Activated CD4-positive, alpha-beta T cell treated with anti-CD3 and anti-CD28 coated beads for 36 hours (primary cell): ENCODE measurements at regions not wholly inside any gene's neighbourhood (a gene's known extent, or its start where the extent isn't known, plus 50 kb on each side); places are given as distances from the start of the nearest gene placed in this dataset.

Experiments
- ATAC-seq: fragments of 200-7000 bp; cut with Tn5 transposase; one replicate; pipeline ENCODE4 v1.10.0; 2021; ENCODE audit warnings: mild to moderate bottlenecking, moderate library complexity
- CTCF ChIA-PET: fragments of 350-600 bp; sonication (Branson Sonifier 250); formaldehyde crosslinking; loops from one replicate; lab custom pipeline; 2021; ENCODE audit warnings: antibody characterized with exemption; lab: Charles Lee
- POLR2A ChIA-PET: fragments of 350-600 bp; sonication (Branson Sonifier 250); formaldehyde crosslinking; loops from one replicate; lab custom pipeline; 2021; ENCODE audit warnings: antibody characterized with exemption, inconsistent platforms; lab: Charles Lee
- DNase-seq: peaks from one replicate; pipeline ENCODE4 v3.0.0-alpha.2; 2020
- H3K27ac Mint-ChIP-seq: one replicate; pipeline ENCODE4 v1.8.0; 2021; ENCODE audit warnings: mixed read lengths
- H3K27me3 Mint-ChIP-seq: one replicate; pipeline ENCODE4 v1.8.0; 2021; ENCODE audit warnings: mixed read lengths
- H3K36me3 Mint-ChIP-seq: one replicate; pipeline ENCODE4 v1.8.0; 2021; ENCODE audit warnings: low read depth, mixed read lengths
- H3K4me1 Mint-ChIP-seq: one replicate; pipeline ENCODE4 v1.8.0; 2021; ENCODE audit warnings: mixed read lengths
- H3K4me3 Mint-ChIP-seq: one replicate; pipeline ENCODE4 v1.8.0; 2021; ENCODE audit warnings: mild to moderate bottlenecking, moderate library complexity, mixed read lengths
- H3K9me3 Mint-ChIP-seq: one replicate; pipeline ENCODE4 v1.8.0; 2021; ENCODE audit warnings: low read depth, mixed read lengths
- intact Hi-C, 2 experiments: fragments of 100-400 bp; cut with DNase I in 1 of 2; cut with micrococcal nuclease in 1 of 2; formaldehyde crosslinking; loops; one replicate each; pipeline versions ENCODE4 v1.14.2 to v1.15.1; 2022 to 2024; cut with DNase I, micrococcal nuclease

GRCh38 chr7:38040831-38041230 lies 120.4 kb downstream of the EPDR1 start:
- CTCF ChIA-PET = no interaction called here
- Mint-ChIP-seq H3K36me3 (no peaks in the 10 kb centered on the region), H3K4me1 (no peaks in the 10 kb centered on the region)

DNA sequence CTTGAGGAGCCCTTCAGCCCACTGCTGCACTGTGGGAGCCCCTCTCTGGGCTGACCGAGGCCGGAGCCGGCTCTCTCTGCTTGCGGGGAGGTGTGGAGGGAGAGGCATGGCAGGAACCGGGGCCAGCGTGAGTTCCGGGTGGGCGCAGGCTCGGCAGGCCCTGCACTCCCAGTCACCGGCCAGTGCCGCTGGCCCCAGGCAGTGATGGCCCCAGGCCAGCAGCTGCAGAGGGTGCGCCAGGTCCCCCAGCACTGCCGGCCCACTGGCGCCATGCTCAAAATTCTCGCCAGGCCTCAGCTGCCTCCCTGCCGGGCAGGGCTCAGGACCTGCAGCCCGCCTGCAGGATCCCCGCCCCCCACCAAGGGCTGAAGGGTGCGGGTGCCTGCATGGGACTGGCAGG lies 128.4 kb upstream of the STARD3NL start:
- intact Hi-C loops = no loop called here
- peaks cover 5% of the 10 kb centered on the region for H3K9me3 Mint-ChIP-seq
- CTCF ChIA-PET = no interaction called here
- no peak overlapping the region for H3K27ac Mint-ChIP-seq
- POLR2A ChIA-PET = no interaction called here
- DNase-seq (no peak), ATAC-seq (no peak)
- no peak overlapping the region for H3K4me3 Mint-ChIP-seq
- no peaks in the 10 kb centered on the region for H3K36me3 Mint-ChIP-seq
- H3K4me1 Mint-ChIP-seq = no peaks in the 10 kb centered on the region
- peaks cover 5% of the 10 kb centered on the region for H3K27me3 Mint-ChIP-seq

More at GRCh38 chr7:38040831-38041230, 120.4 kb downstream of the EPDR1 start:
- H3K4me3 Mint-ChIP-seq = no peak overlapping the region
- ATAC-seq = no peak
- DNase-seq = no peak
- H3K27ac Mint-ChIP-seq = no peak overlapping the region
- intact Hi-C loops = no loop called here
- peaks cover 4% of the 10 kb centered on the region for H3K27me3 Mint-ChIP-seq
- no peaks in the 10 kb centered on the region for H3K9me3 Mint-ChIP-seq
- POLR2A ChIA-PET = no interaction called here

GRCh38 chr7:38051311-38051710 lies 126.7 kb upstream of the STARD3NL start:
- Mint-ChIP-seq H3K4me3 (no peak overlapping the region), H3K27me3 (peaks cover 4% of the 10 kb centered on the region), H3K9me3 (peaks cover 5% of the 10 kb centered on the region), H3K4me1 (no peaks in the 10 kb centered on the region), H3K36me3 (no peaks in the 10 kb centered on the region), H3K27ac (no peak overlapping the region)
- CTCF ChIA-PET = no interaction called here
- intact Hi-C loops = no loop called here
- POLR2A ChIA-PET = no interaction called here
- ATAC-seq = no peak
- no peak for DNase-seq

GRCh38 chr7:38051786-38052185 lies 126.3 kb upstream of the STARD3NL start:
- H3K36me3 Mint-ChIP-seq = no peaks in the 10 kb centered on the region
- H3K4me1 Mint-ChIP-seq = no peaks in the 10 kb centered on the region
- peaks cover 4% of the 10 kb centered on the region for H3K27me3 Mint-ChIP-seq
- intact Hi-C loops = no loop called here
- no peak for DNase-seq
- H3K9me3 Mint-ChIP-seq = peaks cover 5% of the 10 kb centered on the region
- H3K27ac Mint-ChIP-seq = no peak overlapping the region
- POLR2A ChIA-PET = no interaction called here
- H3K4me3 Mint-ChIP-seq = no peak overlapping the region
- CTCF ChIA-PET = interaction anchor here (1.2 kb wide), 1 partner anchor 316 kb away, joined by 3 read pairs; no protein-coding TSS in a partner anchor
- no peak for ATAC-seq

GRCh38 chr7:38052786-38053185 lies 125.3 kb upstream of the STARD3NL start:
- Mint-ChIP-seq H3K27ac (no peak overlapping the region), H3K36me3 (no peaks in the 10 kb centered on the region), H3K4me1 (no peaks in the 10 kb centered on the region), H3K27me3 (peaks cover 4% of the 10 kb centered on the region), H3K9me3 (peaks cover 5% of the 10 kb centered on the region), H3K4me3 (no peak overlapping the region)
- intact Hi-C loops = no loop called here
- ChIA-PET POLR2A (no interaction called here), CTCF (interaction anchor here (1.2 kb wide), 1 partner anchor 315 kb away, joined by 3 read pairs; no protein-coding TSS in a partner anchor)
- ATAC-seq = no peak
- DNase-seq = no peak

DNA sequence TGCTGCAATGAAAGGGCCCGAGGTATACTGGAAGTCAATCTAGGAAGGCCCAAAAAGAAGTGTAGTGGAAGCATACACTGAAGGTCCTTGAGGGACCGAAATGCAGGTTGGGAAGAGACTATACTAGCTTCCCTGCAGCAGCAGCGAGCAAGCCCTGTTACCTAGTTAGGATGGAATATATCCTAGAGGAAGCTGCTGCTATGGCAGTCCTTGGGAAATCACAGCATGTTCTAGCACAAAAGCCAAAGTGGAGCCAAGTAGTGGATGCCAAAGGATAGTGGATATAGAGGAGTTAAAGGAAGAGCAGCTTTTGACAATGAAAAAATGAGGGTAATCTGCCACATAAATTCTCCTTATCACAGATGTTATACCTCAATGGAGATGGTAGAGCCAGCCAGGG lies 123.8 kb upstream of the STARD3NL start:
- Mint-ChIP-seq H3K4me3 (no peak overlapping the region), H3K36me3 (no peaks in the 10 kb centered on the region), H3K4me1 (no peaks in the 10 kb centered on the region), H3K27me3 (peaks cover 4% of the 10 kb centered on the region), H3K27ac (no peak overlapping the region), H3K9me3 (peaks cover 2% of the 10 kb centered on the region)
- POLR2A ChIA-PET = no interaction called here
- intact Hi-C loops = no loop called here
- ATAC-seq (no peak), DNase-seq (no peak)
- CTCF ChIA-PET = no interaction called here

GRCh38 chr7:38057829-38058228 lies 120.2 kb upstream of the STARD3NL start:
- Mint-ChIP-seq H3K4me1 (no peaks in the 10 kb centered on the region), H3K4me3 (no peak overlapping the region), H3K9me3 (no peaks in the 10 kb centered on the region), H3K27me3 (peaks cover 4% of the 10 kb centered on the region), H3K36me3 (no peaks in the 10 kb centered on the region), H3K27ac (no peak overlapping the region)
- no peak for DNase-seq
- intact Hi-C loops = no loop called here
- POLR2A ChIA-PET = no interaction called here
- CTCF ChIA-PET = no interaction called here
- no peak for ATAC-seq

- no peak for DNase-seq
- H3K27ac Mint-ChIP-seq = no peak overlapping the region
- H3K27me3 Mint-ChIP-seq = peaks cover 2% of the 10 kb centered on the region
- no peaks in the 10 kb centered on the region for H3K4me1 Mint-ChIP-seq
- H3K9me3 Mint-ChIP-seq = no peaks in the 10 kb centered on the region
- ChIA-PET CTCF (no interaction called here), POLR2A (no interaction called here)
- intact Hi-C loops = no loop called here
- H3K4me3 Mint-ChIP-seq = no peak overlapping the region
- ATAC-seq = no peak
- no peaks in the 10 kb centered on the region for H3K36me3 Mint-ChIP-seq
Observed at GRCh38 chr7:38060116-38060515, 117.9 kb upstream of the STARD3NL start.

DNA sequence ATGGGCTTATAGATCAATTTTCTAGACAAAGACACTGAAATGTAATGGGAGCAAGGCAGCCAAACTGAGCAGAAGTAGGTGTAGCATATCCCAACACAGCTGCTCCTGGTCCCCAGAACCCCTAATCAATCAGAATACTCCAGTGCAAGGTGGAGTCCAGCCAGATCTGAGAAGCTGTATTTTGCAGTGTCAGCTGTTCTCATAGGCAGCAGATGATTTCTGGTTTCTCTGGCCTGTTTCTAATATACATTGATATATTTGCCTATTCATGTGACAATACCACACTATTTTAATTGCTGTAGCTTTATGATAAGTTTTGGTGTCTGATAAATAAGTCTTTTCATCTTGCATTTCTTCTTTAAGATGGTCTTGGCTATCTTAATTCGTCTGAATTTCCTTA lies 117.4 kb upstream of the STARD3NL start:
- no peak for DNase-seq
- no peaks in the 10 kb centered on the region for H3K4me1 Mint-ChIP-seq
- H3K27me3 Mint-ChIP-seq = peaks cover 2% of the 10 kb centered on the region
- H3K4me3 Mint-ChIP-seq = no peak overlapping the region
- intact Hi-C loops = no loop called here
- H3K36me3 Mint-ChIP-seq = no peaks in the 10 kb centered on the region
- H3K9me3 Mint-ChIP-seq = no peaks in the 10 kb centered on the region
- no peak for ATAC-seq
- POLR2A ChIA-PET = no interaction called here
- no peak overlapping the region for H3K27ac Mint-ChIP-seq
- CTCF ChIA-PET = no interaction called here

DNA sequence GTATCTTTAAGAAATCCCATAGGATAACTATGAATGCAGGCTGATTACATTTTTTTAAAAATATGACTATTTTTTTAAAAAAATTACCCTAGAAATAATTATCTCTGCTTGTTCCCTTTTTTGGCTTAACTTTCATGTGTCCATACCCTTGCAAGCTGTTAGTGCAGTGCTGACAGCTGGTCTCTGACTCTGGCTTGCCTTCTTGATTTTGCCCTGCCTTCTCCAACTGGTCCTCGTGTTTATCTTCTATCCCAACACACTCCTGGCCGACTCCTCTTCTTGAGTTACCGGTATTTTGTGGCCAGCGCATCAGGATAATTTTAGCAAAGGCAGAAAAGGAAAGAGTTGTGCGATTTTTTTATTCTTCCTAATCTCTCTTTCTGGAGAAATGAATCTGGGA lies 111.7 kb upstream of the STARD3NL start:
- Mint-ChIP-seq H3K4me3 (no peak overlapping the region), H3K9me3 (no peaks in the 10 kb centered on the region), H3K27me3 (peaks cover 8% of the 10 kb centered on the region), H3K36me3 (no peaks in the 10 kb centered on the region), H3K4me1 (no peaks in the 10 kb centered on the region), H3K27ac (no peak overlapping the region)
- POLR2A ChIA-PET = no interaction called here
- intact Hi-C loops = no loop called here
- ATAC-seq (no peak), DNase-seq (no peak)
- CTCF ChIA-PET = no interaction called here

DNA sequence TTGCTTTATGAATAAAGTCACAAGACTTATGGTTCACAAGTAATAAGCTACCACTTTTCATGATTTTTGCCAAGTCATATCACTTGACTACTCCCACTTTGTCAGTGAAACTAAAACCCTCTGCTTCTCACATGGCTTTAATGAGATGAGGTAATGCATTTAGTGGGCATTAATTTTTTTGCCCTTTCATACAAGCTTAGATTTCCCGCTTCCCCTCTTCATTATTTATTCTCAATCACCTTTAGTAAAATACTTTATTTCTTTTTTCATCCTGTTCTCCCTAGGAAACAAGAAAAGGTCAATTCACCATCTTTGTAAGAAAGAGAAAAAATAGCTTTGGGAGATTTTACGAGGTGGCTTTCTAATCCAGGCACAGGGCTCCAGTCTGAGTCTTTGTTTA lies 109.6 kb upstream of the STARD3NL start:
- peaks cover 8% of the 10 kb centered on the region for H3K27me3 Mint-ChIP-seq
- H3K36me3 Mint-ChIP-seq = no peaks in the 10 kb centered on the region
- ChIA-PET POLR2A (no interaction called here), CTCF (interaction anchor here (0.8 to 0.9 kb wide), 2 partner anchors 9 to 306 kb away, joined by 3 to 4 read pairs; no protein-coding TSS in a partner anchor)
- no peaks in the 10 kb centered on the region for H3K9me3 Mint-ChIP-seq
- intact Hi-C loops = no loop called here
- no peak overlapping the region for H3K4me3 Mint-ChIP-seq
- H3K27ac Mint-ChIP-seq = no peak overlapping the region
- H3K4me1 Mint-ChIP-seq = no peaks in the 10 kb centered on the region
- ATAC-seq = no peak
- no peak for DNase-seq

- Mint-ChIP-seq H3K27me3 (peaks cover 9% of the 10 kb centered on the region), H3K4me3 (no peak overlapping the region), H3K9me3 (no peaks in the 10 kb centered on the region), H3K36me3 (no peaks in the 10 kb centered on the region), H3K27ac (no peak overlapping the region), H3K4me1 (no peaks in the 10 kb centered on the region)
- intact Hi-C loops = no loop called here
- CTCF ChIA-PET = interaction anchor here (0.6 to 0.9 kb wide), 2 partner anchors 10 to 1313 kb away, joined by 3 to 4 read pairs; no protein-coding TSS in a partner anchor
- ATAC-seq (no peak), DNase-seq (no peak)
- POLR2A ChIA-PET = no interaction called here
Observed at GRCh38 chr7:38069052-38069451, 109.0 kb upstream of the STARD3NL start.
